ENCODE measurements at regions not wholly inside any gene's neighbourhood (a gene's known extent, or its start where the extent isn't known, plus 50 kb on each side); places are given as distances from the start of the nearest gene placed in this dataset.

DNA sequence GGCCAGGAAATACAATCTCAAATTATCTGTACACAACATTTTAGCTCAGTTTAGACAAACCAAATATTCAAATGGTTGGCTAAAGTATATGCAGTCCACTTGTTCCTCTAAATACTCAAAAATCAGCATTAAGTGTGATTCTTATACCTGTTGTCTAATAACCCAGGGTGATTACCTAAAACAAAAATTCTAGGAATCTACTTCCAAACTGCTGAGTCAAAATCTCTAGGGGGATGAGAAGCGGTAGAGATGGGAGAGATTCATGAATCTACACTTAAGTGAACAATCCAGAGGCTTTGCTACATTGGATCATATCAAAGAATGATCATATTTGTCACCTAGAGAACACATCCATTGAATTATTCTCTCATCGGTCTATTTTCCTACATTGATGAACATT, 420.9 kb upstream of the PKDCC start:
- TF ChIP-seq, protein P1, sequence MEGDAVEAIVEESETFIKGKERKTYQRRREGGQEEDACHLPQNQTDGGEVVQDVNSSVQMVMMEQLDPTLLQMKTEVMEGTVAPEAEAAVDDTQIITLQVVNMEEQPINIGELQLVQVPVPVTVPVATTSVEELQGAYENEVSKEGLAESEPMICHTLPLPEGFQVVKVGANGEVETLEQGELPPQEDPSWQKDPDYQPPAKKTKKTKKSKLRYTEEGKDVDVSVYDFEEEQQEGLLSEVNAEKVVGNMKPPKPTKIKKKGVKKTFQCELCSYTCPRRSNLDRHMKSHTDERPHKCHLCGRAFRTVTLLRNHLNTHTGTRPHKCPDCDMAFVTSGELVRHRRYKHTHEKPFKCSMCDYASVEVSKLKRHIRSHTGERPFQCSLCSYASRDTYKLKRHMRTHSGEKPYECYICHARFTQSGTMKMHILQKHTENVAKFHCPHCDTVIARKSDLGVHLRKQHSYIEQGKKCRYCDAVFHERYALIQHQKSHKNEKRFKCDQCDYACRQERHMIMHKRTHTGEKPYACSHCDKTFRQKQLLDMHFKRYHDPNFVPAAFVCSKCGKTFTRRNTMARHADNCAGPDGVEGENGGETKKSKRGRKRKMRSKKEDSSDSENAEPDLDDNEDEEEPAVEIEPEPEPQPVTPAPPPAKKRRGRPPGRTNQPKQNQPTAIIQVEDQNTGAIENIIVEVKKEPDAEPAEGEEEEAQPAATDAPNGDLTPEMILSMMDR (conservative IDR thresholded peaks at IDR 0.05 in 1 of 2, IDR thresholded peaks at IDR 0.05 in 1 of 2; ENCODE audit: low read depth in 1 of 2, low read length in 2 of 2) = no peak
- TF ChIP-seq EZH2 (IDR thresholded peaks at IDR 0.05; ENCODE audit: low read length, missing control alignments) = no peak

Data from fibroblast of lung (primary cell).